CD4-positive, alpha-beta T cell treated with Interleukin-6 for 4 hours (primary cell): ENCODE measurements at regions not wholly inside any gene's neighbourhood (a gene's known extent, or its start where the extent isn't known, plus 50 kb on each side); places are given as distances from the start of the nearest gene placed in this dataset.
"Not testable (repeated sequence)": the region's sequence is repeated elsewhere in the genome, so short reads cannot be mapped to it uniquely, and the experiment has no call there.

Source experiments
- DNase-seq: peaks from one replicate; pipeline ENCODE4 v3.0.0-alpha.2; 2020; ENCODE audit warnings: mixed read lengths

GRCh38 chr2:57185568-57185967 is 861.0 kb upstream of the VRK2 start:
- no peak for DNase-seq

DNA sequence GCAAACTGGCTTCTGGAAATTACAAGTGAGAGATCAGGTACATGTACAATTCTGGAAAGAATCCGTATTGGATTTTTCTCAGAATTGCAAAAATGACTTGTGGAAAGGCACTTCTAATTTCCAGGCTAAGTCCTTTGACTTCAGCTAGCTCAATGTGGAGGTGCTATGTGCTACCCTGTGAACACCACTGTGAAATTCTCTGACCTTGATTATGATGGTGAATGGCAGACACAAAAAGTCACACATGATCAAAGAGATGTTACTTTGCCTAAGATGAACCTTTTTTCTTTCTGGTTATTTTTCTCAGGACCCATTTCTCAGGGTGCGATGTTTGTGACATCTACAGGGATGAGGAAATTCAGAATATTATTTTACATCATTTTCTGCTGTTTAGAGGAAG is 856.6 kb upstream of the VRK2 start:
- DNase-seq = no peak

GRCh38 chr2:57199663-57200062 is 846.9 kb upstream of the VRK2 start:
- DNase-seq = no peak

DNA sequence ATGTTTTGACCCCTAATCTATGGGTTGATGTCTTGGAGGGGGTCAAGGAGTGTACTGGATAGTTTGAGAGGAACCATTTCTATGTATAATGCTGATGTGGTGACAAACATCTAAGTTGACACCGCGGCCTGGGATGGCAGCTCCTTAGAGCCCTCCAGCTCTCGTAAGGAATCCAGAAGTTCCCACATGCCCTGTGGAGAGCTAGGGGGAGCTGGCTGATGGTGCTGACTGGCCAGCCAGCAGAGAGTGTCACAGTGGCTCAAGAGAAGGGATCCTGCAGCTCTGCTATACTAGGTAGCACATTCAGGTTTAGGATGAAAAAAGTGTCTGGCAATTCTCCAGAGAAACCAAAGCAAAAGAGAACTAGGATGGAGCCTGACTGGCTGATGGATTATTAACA is 842.2 kb upstream of the VRK2 start:
- no peak for DNase-seq

DNA sequence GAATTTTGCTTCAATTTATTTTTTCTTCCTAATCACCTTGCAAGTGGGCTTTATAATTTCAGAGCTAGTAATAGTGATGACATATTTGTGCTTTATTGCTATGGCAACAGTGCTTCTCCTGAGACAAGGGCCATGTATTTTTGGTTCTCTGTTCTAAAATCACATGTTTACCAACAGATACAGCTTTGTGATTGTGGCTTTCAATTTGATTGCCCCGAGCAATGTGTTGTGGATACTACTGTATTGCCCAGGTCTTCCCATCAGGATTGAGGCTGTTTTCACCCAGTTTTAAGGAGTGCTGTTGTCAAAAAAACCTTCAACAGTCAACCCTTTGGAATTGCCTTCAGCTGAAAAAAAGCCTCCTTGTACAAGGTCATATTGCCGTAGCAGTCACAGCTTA is 841.4 kb upstream of the VRK2 start:
- no peak for DNase-seq

- no peak for DNase-seq
These were observed 839.4 kb upstream of the VRK2 start for GRCh38 chr2:57207191-57207590.

DNA sequence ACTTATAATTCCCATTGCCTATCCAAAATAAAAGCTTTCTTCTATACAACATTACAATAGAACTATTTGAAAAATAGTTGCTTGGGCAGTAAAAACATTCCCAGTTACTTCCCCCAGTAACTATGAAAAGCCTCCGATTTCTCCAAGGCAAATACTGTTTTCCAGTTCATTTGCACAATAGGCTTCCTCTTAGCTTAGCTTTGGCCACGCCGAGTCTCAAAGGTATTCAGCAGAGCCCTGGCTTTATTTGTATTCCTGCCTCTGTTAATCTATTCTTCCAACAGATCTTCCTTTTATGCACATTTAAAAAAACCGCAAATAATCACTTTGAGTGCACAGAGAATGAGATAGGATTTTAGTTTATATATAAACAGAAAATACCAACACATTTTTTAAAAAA is 836.8 kb upstream of the VRK2 start:
- DNase-seq = no peak

DNA sequence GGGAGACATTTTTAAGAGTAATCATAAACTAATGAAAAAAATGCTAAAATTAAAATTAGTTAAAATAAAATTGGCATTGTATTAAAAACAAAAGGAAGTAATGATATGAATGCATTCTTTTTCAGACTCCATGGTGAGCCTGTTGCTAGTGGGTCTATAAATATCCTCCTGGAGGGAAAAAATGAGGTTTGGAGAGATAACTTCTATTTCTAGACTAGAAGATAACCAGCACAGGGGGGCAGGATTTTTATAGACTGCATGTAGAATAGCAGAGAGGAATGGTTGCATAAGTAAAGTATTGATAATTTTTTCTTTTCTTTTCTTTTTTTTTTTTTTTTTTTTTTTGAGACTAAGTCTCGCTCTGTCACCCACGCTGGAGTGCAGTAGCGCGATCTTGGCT is 835.8 kb upstream of the VRK2 start:
- no peak for DNase-seq

DNA sequence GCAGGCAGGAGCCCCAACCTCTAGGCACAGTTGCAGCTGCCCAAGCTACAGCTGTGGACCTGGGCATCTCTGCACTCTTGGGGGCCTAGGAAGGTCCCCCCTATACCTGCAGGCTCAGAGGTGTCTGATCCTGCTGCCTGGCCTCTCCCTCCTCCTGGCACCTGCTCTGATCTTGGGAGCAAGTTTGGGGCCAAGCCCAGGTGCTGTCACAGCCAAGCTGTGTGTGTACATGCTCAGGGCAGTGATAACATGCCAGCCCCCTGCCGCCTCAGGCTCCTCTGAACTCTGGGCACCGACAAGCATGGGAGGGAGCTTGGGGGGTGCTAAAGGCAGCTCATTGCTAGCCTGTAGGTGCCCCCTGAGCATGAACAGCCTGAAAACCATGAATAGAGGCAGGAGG is 829.6 kb upstream of the VRK2 start:
- DNase-seq = no peak

DNA sequence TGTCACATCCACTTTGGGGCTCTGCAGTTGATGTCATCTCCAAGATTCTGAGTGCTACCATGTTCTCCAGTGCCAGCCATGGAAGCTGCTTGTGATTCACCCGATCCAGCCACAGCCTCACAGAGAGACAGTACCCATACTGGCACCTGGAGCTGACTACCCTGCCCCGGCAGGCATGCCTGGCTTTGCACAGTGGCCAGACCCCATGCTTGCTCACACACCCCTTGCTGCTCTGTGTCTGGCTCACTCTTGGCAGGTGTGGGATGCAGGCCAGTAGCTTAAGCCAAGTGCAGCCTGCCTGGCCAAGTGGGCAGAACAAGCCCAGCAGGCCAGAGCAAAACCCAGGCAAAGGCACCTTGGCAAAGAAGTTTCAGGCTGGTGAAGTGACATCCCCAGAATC is 828.4 kb upstream of the VRK2 start:
- DNase-seq = no peak

DNA sequence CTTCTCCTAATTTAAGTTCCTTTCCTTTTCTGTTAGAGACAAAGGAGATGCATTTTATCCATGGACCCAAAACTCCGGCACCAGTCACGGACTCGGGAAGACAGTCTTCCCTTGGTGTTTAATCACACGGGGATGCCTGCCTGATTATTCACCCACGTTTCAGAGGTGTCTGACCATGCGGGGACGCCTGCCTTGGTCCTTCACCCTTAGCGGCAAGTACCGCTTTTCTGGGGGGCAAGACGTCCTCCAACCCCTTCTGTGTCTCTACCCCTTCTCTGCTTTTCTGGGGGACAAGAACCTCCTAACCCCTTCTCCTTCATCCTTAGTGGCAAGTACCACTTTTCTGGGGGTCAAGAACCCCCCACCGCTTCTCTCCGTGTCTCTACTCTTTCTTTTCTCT is 816.9 kb upstream of the VRK2 start:
- DNase-seq = not testable (repeated sequence)

DNA sequence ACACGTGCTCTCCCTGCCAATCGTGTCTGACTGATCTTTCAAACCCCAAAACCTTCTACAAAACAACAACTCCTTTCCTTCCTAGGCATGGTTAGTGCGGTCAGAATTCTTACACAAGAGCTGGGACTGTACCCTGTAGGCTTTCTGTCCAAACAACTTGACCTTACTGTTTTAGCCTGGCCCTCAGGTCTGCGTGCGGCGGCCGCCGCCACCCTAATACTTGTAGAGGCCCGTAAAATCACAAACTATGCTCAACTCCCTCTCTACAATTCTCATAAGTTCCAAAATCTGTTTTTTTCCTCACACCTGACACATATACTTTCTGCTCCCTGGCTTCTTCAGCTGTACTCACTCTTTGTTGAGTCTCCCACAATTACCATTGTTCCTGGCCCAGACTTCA is 814.3 kb upstream of the VRK2 start:
- not testable (repeated sequence) for DNase-seq

DNA sequence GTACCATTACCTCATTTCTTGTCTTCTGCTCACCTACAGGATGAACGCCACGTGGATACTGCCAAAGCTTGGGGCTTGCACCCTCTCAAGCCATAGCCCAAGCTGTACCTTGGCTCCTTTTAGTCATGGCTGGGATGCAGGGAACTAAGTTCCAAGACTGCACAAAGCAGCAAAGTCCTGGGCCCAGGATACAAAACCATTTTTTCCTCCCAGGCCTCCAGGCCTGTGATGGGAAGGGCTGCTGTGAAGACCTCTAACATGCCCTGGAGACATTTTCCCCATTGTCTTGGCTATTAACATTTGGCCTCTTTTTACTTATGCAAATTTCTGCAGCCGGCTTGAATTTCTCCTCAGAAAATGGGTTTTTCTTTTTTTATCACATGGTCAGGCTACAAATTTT is 795.1 kb upstream of the VRK2 start:
- not testable (repeated sequence) for DNase-seq

DNA sequence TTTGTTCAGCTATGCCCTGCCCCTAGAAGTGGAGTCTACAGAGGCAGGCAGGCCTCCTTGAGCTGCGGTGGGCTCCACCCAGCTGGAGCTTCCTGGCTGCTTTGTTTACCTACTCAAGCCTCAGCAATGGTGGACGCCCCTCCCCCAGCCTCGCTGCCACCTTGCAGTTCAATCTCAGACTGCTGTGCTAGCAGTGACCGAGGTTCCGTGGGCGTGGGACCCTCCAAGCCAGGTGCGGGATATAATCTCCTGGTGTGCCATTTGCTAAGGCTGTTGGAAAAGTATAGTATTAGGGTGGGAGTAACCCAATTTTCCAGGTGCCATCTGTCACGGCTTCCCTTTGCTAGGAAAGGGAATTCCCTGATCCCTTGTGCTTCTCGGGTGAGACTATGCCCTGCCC is 770.2 kb upstream of the VRK2 start:
- DNase-seq = not testable (repeated sequence)

GRCh38 chr2:57278451-57278850 is 768.2 kb upstream of the VRK2 start:
- no peak for DNase-seq

- no peak for DNase-seq
These were observed 755.4 kb upstream of the VRK2 start for GRCh38 chr2:57291209-57291608.

DNA sequence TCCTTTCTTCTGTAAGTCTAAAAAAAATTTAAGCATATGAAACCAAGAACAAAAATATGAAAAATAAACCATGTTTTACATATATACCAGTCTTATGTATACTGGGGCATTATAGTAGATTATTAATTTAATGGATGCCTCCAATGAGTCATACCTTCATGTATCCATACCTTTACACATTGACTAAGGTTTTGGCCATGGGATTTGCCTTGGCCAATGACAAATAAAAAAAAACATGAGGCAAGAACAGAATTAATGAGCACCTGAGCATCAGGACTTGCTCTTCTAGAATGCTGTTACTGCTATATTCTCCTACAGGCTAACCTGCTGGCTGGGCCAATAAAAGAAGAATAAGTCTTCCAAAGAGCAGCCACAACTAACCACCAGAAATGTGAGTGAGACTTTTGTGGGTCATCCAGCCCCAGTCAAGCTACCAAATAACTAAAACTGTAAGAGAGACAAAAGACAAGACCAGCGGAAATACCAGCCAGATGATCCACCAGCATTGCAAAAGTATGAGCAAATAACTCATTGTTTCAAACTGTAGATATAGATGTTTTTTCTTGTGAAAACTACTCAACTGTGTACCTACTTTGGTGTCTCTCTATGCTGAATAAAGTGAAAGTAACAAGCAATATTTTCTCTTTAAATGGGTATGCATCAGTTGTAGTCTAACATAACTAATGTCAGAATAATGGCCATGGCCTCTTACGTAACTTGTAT is 749.6 kb upstream of the VRK2 start:
- no peak for DNase-seq

- DNase-seq = no peak
These were observed 732.9 kb upstream of the VRK2 start for GRCh38 chr2:57313678-57314077.

- no peak for DNase-seq
These were observed 731.9 kb upstream of the VRK2 start for GRCh38 chr2:57314682-57315081.

GRCh38 chr2:57330447-57330846 is 716.2 kb upstream of the VRK2 start:
- no peak for DNase-seq

DNA sequence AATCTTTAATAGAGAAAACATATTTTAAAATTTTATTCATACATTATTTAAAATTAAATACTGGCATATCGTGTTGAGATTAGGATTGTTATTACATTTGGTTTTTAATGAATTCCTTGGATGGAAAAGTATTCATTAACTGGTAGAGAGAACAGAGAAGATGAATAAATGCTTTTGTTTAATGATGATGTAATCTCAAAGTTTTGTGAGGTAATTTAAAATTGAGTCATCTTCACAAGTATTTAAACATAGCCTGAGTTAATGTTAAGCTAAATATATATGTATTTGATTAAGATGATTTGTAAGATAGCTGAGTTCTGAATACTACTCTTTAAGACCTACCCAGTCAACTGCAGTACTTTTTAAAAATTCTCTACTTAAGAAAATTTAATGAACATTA is 713.4 kb upstream of the VRK2 start:
- DNase-seq = no peak

- no peak for DNase-seq
These were observed 703.1 kb upstream of the VRK2 start for GRCh38 chr2:57343391-57344006.

DNA sequence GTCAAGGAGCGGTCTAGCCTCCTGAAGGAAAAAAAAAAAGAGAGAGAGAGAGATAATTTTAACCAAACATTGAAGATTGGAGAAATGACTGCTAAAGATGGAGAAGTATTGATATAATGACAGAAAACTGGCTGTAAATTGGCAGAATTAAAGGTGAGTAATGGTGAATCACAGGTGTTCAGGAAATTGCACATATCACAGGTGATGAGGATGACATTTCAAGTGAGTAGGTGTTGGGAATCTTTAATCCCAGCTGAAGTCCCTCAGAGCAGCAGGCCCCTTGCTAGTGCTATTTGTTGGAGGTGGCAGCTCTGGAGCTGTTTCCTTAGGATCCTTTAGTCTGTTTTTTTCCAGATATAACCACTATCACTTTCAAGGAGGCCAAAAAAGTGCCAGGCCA is 678.4 kb upstream of the VRK2 start:
- DNase-seq = no peak

GRCh38 chr2:57370882-57371585 is 675.6 kb upstream of the VRK2 start:
- DNase-seq = no peak
